ENCODE measurements at regions not wholly inside any gene's neighbourhood (a gene's known extent, or its start where the extent isn't known, plus 50 kb on each side); places are given as distances from the start of the nearest gene placed in this dataset.
"Not testable (repeated sequence)": the region's sequence is repeated elsewhere in the genome, so short reads cannot be mapped to it uniquely, and the experiment has no call there.

DNA sequence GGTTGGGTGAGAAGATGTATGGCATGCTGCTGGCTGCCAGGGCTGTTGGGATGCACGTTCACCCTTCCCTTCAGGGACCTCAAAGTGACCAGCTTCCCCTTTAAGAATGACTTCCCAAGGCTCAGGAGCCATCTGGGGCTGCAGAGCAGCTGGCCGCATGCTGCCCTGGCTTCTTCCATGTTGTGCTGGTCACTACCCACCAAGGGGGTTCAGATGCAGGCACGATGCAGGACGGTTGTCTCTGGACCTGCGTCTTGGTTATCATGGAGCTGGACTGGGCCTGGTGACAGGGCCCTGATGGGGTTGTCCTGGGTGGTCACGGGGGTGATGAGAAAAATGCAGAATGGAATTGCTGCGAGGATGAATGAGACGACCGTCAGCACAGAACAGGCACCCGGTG is 297.8 kb downstream of the POTED start:
- DNase-seq = not testable (repeated sequence)

GRCh38 chr21:13896596-13897247 is 287.1 kb downstream of the POTED start:
- not testable (repeated sequence) for DNase-seq

- DNase-seq = not testable (repeated sequence)
These were observed 284.0 kb downstream of the POTED start for GRCh38 chr21:13893617-13894016.

- DNase-seq = not testable (repeated sequence)
These were observed 283.4 kb downstream of the POTED start for GRCh38 chr21:13893025-13893424.

- not testable (repeated sequence) for DNase-seq
These were observed 282.7 kb downstream of the POTED start for GRCh38 chr21:13892146-13892751.

GRCh38 chr21:13889176-13889575 is 279.6 kb downstream of the POTED start:
- DNase-seq = not testable (repeated sequence)

GRCh38 chr21:13883641-13884395 is 274.2 kb downstream of the POTED start:
- DNase-seq = not testable (repeated sequence)

DNA sequence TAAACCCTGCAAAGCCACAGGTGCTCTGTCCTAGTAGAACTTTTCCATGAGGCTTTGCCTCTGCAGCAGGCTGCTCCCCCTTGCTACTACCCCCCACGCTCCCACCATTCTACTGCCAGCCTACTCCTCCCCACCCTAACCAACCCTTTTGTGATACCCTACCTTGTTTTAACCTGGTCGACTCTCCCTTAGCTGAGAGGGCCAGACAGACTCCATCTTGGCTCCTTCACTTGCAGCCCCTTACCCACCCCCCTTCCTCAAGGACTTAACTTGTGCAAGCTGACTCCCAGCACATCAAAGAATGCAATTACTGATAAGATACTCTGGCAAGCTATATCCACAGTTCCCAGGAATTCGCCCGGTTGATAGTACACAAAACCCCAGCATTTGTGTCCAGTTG is 267.9 kb downstream of the POTED start:
- not testable (repeated sequence) for DNase-seq

GRCh38 chr21:13876999-13877398 is 267.4 kb downstream of the POTED start:
- DNase-seq = not testable (repeated sequence)

GRCh38 chr21:13874001-13874400 is 264.4 kb downstream of the POTED start:
- DNase-seq = not testable (repeated sequence)

DNA sequence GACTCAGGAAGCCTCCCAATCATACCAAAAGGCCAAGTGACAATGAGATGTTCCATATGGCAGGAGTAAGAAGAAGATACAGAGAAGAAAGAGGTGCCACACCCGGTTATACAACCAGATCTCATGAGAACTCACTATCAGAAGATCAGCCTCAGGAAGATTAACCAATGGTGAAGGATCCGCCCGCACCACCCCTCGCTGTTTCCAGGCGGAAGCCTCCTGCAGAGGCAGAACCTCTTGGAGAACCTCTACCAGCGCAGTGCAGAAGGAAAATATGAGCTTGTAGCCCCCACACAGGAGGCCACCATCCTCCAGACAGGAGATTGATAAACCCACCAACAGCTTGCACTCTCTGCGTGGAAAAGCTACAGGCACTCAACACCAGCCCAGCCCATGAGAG is 245.1 kb downstream of the POTED start:
- no peak for DNase-seq

GRCh38 chr21:13850808-13851207 is 241.2 kb downstream of the POTED start:
- DNase-seq = not testable (repeated sequence)

GRCh38 chr21:13849489-13849888 is 239.9 kb downstream of the POTED start:
- not testable (repeated sequence) for DNase-seq

DNA sequence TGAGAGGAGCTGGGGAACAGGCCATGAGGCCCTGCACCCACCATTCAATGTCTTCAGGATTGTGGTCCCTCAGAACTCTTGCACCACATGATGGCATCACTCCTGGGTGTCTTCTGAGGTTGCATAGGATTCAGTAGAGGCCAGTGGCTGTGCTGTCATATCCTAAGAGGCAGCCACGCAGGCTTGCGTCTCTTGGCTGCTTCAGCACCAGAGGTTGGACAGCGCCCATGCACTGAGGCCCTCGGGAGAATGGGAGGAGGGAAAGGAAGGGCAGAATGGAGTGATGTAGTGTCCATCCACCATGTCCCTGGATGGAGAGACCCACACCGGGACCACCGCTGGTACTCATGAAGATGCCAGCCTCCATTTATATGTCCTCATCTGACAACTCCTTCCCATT is 237.1 kb downstream of the POTED start:
- not testable (repeated sequence) for DNase-seq

DNA sequence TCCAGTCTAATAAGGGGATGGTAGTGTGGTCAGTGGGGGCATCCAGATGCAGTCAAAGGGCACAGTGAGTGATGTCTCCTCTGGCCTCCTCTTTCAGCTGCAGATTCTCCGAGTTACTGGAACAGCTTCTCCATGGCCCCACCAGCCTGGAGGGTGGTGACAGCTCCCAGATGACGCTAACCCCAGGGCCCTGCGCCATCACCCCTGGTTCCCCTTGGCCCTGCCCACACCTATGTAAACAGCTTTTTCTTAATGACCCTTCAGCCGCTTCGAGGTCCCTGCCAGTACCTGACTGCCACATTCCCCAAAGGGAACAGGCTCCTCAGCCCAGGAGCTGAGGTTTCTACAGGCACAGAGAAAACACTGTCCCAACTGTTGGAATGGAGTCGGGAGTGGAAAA is 235.0 kb downstream of the POTED start:
- not testable (repeated sequence) for DNase-seq

GRCh38 chr21:13843081-13843480 is 233.5 kb downstream of the POTED start:
- DNase-seq = not testable (repeated sequence)

GRCh38 chr21:13827666-13828065 is 218.1 kb downstream of the POTED start:
- not testable (repeated sequence) for DNase-seq

DNA sequence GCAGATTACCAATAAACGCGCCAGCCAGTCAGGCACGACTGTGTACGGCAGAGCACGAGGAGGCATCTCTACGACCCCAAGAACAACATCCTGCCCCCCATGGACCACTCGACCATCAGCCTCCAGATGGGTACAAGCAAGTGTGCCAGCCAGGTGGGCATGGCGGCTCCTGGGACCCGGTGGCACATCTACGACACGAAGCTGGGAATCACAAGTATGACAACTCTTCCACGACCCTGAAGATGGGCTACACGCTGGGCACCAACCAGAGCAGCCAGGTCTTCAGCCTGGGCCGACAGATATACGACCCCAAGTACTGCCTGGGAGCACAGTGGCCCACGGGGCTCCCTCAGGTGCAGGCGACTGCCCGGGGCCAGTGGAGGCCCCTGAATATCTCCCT is 217.6 kb downstream of the POTED start:
- no peak for DNase-seq

DNA sequence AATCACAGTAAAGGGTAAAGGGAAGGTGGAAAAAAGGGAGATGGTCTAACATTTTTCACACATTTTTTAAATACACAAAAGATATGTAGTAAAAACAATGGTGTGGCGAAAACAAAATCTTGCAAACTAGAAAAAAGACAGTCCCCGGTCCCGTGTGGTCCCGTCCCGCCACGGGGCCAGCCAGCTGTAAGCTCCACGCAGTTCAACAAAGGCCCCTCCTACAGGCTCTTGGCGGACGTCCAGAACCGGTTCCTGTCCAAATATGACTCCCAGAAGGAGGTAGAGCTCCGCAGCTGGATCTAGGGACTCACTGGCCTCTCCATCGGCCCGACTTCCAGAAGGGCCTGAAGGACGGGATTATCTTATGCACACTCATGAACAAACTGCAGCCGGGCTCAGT is 216.9 kb downstream of the POTED start:
- peak in 1 of 6 experiments; percentile 1 for DNase-seq

DNA sequence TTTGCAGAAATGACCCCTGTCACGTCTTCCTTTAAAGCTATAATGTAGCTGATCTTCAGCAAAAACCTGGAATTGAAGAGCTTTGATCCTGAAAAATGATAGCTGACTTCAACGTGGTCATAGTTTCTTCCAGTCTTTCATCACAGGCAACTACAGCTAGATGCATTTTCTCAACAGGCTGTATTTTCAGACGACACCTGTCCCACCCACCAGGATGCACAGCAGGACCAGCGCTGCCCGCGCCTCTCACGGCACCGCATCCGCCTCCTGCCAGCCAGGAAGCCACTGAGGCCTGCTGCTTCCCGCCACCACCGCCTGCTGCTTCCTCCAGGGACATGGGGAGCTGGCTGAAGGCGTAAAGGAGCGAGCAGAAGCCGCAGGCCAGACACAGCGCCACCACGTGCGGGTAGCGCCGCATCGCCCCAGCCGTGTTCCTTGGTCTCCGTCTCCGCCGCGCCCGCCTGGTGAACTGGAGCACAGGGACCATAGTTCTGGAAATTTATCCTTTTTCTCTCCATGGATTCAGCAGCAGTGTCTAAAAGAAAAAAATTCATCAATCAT is 215.7 kb downstream of the POTED start:
- DNase-seq = not testable (repeated sequence)

GRCh38 chr21:13820286-13820685 is 210.7 kb downstream of the POTED start:
- DNase-seq = not testable (repeated sequence)

DNA sequence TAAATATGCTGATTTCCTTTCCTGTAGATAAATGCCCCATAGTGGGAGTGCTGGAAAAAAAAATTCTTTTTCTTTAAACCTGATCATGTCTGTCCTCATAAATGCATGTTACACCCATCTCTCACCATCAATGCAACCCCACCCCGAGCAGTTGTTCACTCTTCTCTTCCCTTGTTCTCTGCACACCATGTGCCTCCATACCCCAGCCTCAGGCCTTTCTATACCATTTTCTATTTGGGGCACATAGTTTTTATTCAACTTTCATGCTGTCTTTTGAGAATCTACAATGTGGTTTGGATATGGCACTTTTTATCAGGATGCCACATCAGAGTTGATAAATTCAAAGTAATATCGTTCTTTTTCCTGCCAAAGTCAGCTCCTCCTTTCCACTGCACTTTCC is 202.6 kb downstream of the POTED start:
- DNase-seq = not testable (repeated sequence)

DNA sequence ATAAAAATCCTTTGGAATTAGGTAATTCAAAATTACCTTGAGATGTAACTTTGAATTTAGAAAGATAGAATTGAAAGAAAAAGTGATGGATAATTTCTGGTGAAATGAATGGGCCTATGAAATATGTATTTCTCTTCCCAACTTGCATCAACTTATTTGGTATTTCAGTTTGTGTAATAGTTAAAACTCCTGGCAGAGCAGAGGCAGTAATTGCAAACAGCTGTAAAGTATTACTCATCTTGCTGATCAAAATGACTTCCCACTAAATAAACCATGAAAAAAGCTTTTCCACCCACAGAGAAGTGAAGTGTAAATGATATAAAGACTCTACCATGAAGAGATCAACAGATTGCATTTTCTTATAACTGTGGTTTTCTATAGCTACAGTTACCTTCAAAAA is 201.0 kb downstream of the POTED start:
- DNase-seq = not testable (repeated sequence)

All from stimulated activated naive CD4-positive, alpha-beta T cell (primary cell).